OCI-LY1 (cell line): ENCODE measurements at regions not wholly inside any gene's neighbourhood (a gene's known extent, or its start where the extent isn't known, plus 50 kb on each side); places are given as distances from the start of the nearest gene placed in this dataset.

Experiments used
- H2AFZ ChIP-seq: fragments of 200-600 bp; sonication (generic), shearing (Covaris generic); 2 replicates; pipeline ENCODE4 v1.6.0; 2014; ENCODE audit warnings: antibody characterized with exemption, mild to moderate bottlenecking, low read length
- H3F3A ChIP-seq: fragments of 200-600 bp; sonication (generic), shearing (Covaris generic); 2 replicates; pipeline ENCODE4 v1.6.0; 2014; ENCODE audit warnings: mild to moderate bottlenecking, antibody characterized with exemption, low read length, moderate library complexity; ENCODE audit not compliant: insufficient read depth
- H3K27ac ChIP-seq: fragments of 200-600 bp; sonication (generic); 2 replicates; pipeline ENCODE4 v1.5.1; 2014; ENCODE audit warnings: low read length, mixed run types, mild to moderate bottlenecking, low read depth; ENCODE audit not compliant: poor library complexity, severe bottlenecking
- H3K27me3 ChIP-seq: fragments of 200-600 bp; sonication (generic); 2 replicates; pipeline ENCODE4 v1.6.0; 2014; ENCODE audit warnings: antibody characterized with exemption, mild to moderate bottlenecking, low read length, moderate library complexity; ENCODE audit not compliant: insufficient read depth
- H3K36me3 ChIP-seq: fragments of 200-600 bp; sonication (generic); 2 replicates; pipeline ENCODE4 v1.6.1; 2014; ENCODE audit warnings: mild to moderate bottlenecking, antibody characterized with exemption, low read length, moderate library complexity, mixed read lengths; ENCODE audit not compliant: insufficient read depth
- H3K4me1 ChIP-seq: fragments of 200-600 bp; sonication (generic); 2 replicates; pipeline ENCODE4 v1.5.1; 2014; ENCODE audit warnings: mild to moderate bottlenecking, low read length, moderate library complexity; ENCODE audit not compliant: insufficient read depth, severe bottlenecking
- H3K4me2 ChIP-seq: fragments of 200-600 bp; sonication (generic), shearing (Covaris generic); 2 replicates; pipeline ENCODE4 v1.6.1; 2014; ENCODE audit warnings: low read length
- H3K4me3 ChIP-seq: fragments of 200-600 bp; sonication (generic); 2 replicates; pipeline ENCODE4 v1.5.1; 2014; ENCODE audit warnings: low read length, low read depth, mild to moderate bottlenecking, mixed read lengths; ENCODE audit not compliant: poor library complexity, severe bottlenecking
- H3K79me2 ChIP-seq: fragments of 200-600 bp; shearing (Covaris generic); 2 replicates; pipeline ENCODE4 v1.6.1; 2016; ENCODE audit warnings: mixed run types, low read length, mixed read lengths; ENCODE audit not compliant: insufficient read depth
- H3K9ac ChIP-seq: fragments of 200-600 bp; sonication (generic), shearing (Covaris generic); 2 replicates; pipeline ENCODE4 v1.6.1; 2014; ENCODE audit warnings: mild to moderate bottlenecking, low read length, mixed read lengths
- H3K9me2 ChIP-seq: fragments of 200-600 bp; sonication (generic), shearing (Covaris generic); 2 replicates; pipeline ENCODE4 v1.6.1; 2014; ENCODE audit warnings: low read depth, mild to moderate bottlenecking, low read length, mixed read lengths
- H3K9me3 ChIP-seq: fragments of 200-600 bp; shearing (Covaris generic); 2 replicates; pipeline ENCODE4 v1.6.1; 2014; ENCODE audit warnings: low read length, mixed read lengths
- H4K20me1 ChIP-seq: fragments of 200-600 bp; sonication (generic), shearing (Covaris generic); 2 replicates; pipeline ENCODE4 v1.6.0; 2016; ENCODE audit warnings: mild to moderate bottlenecking, low read length; ENCODE audit not compliant: insufficient read depth
- EZH2 ChIP-seq: fragments of 200-600 bp; sonication (generic), shearing (Covaris generic); IDR thresholded peaks from 2 replicates; pipeline ENCODE4 v1.8.0; 2017; ENCODE audit warnings: borderline replicate concordance, mixed run types, mild to moderate bottlenecking, antibody characterized with exemption, low read length, moderate library complexity, mixed read lengths
- TF ChIP-seq, protein P1 (sequence below): fragments of 200-600 bp; sonication (generic), shearing (Covaris generic); IDR thresholded peaks from 2 replicates; pipeline ENCODE4 v1.5.1; 2017; ENCODE audit warnings: mild to moderate bottlenecking, antibody characterized with exemption, low read length, moderate library complexity, mixed read lengths

DNA sequence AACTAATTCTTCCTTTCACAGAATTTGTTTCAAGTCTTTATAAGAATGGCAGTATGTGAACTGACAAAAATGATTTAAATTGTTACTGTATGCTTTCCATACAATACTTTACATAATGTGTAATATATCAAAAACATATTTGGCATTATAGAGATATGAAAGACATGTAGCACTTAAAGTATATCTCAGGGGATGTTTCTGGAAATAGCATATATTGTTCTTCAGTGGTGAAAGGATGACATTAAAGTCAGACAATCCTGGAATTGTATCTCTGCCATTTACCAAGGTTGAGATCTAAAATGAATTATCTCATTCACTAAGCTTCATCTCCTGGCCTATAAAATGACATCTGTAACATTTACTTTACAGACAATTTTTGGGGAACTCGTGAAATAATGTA lies 358.4 kb upstream of the EPHA5 start:
- TF ChIP-seq EZH2, result no peak
- TF ChIP-seq, protein P1, sequence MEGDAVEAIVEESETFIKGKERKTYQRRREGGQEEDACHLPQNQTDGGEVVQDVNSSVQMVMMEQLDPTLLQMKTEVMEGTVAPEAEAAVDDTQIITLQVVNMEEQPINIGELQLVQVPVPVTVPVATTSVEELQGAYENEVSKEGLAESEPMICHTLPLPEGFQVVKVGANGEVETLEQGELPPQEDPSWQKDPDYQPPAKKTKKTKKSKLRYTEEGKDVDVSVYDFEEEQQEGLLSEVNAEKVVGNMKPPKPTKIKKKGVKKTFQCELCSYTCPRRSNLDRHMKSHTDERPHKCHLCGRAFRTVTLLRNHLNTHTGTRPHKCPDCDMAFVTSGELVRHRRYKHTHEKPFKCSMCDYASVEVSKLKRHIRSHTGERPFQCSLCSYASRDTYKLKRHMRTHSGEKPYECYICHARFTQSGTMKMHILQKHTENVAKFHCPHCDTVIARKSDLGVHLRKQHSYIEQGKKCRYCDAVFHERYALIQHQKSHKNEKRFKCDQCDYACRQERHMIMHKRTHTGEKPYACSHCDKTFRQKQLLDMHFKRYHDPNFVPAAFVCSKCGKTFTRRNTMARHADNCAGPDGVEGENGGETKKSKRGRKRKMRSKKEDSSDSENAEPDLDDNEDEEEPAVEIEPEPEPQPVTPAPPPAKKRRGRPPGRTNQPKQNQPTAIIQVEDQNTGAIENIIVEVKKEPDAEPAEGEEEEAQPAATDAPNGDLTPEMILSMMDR, result no peak
- no peak overlapping the region for H3K4me2 ChIP-seq
- H3F3A ChIP-seq, result no peaks in the 10 kb centered on the region
- H3K9me3 ChIP-seq, result no peaks in the 10 kb centered on the region
- no peaks in the 10 kb centered on the region for H3K4me1 ChIP-seq
- no peak overlapping the region for H3K4me3 ChIP-seq
- no peaks in the 10 kb centered on the region for H3K9me2 ChIP-seq
- H3K9ac ChIP-seq, result no peak overlapping the region
- H2AFZ ChIP-seq, result no peak overlapping the region
- H4K20me1 ChIP-seq, result no peaks in the 10 kb centered on the region
- no peaks in the 10 kb centered on the region for H3K36me3 ChIP-seq
- no peaks in the 10 kb centered on the region for H3K79me2 ChIP-seq
- no peaks in the 10 kb centered on the region for H3K27me3 ChIP-seq
- no peak overlapping the region for H3K27ac ChIP-seq

DNA sequence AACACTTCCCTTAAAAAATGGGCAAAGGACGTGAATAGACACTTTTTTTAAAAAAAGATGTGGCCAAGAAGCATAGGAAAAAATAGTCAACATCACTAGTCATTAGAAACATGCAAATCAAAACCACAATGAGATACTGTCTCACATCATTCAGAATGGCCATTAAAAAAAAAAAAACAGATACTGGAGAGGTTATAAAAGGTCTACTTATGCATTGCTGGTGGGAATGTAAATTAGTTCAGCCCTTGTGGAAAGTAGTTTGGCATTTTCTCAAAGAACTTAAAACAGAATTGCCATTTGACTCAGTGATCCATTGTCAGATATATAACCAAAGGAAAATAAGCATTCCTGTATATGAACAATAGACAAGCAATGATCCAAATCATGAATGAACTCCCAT lies 352.8 kb upstream of the EPHA5 start:
- Histone ChIP-seq H3K9ac (no peak overlapping the region), H3K27ac (no peak overlapping the region), H4K20me1 (no peaks in the 10 kb centered on the region), H3K9me2 (no peaks in the 10 kb centered on the region), H3K4me1 (no peaks in the 10 kb centered on the region), H3K36me3 (no peaks in the 10 kb centered on the region), H2AFZ (no peak overlapping the region), H3F3A (no peaks in the 10 kb centered on the region), H3K9me3 (no peaks in the 10 kb centered on the region), H3K4me3 (no peak overlapping the region), H3K27me3 (no peaks in the 10 kb centered on the region), H3K4me2 (no peak overlapping the region), H3K79me2 (no peaks in the 10 kb centered on the region)
- TF ChIP-seq, protein P1, result no peak
- TF ChIP-seq EZH2, result no peak

DNA sequence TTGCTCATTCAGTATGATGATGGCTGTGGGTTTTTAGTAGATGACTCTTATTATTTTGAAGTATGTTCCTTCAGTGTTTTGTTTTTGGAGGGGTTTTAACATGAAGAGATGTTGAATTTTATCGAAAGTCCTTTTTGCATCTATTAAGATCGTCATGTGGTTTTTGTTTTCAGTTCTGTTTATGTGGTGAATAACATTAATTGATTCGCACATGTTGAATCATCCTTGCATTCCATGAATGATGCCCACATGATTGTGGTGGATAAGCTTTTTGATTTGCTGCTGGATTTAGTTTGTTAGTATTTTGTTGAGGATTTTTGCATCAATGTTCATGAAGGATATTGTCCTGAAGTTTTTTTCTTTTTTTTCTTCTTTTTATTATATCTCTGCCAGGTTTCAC lies 347.4 kb upstream of the EPHA5 start:
- no peak overlapping the region for H3K27ac ChIP-seq

More for the DNA sequence above, 347.4 kb upstream of the EPHA5 start:
- H4K20me1 ChIP-seq, result no peaks in the 10 kb centered on the region
- H3K9me2 ChIP-seq, result no peaks in the 10 kb centered on the region
- no peaks in the 10 kb centered on the region for H3K36me3 ChIP-seq
- TF ChIP-seq, protein P1, result no peak
- TF ChIP-seq EZH2, result no peak
- no peaks in the 10 kb centered on the region for H3K79me2 ChIP-seq
- no peak overlapping the region for H3K4me2 ChIP-seq
- no peak overlapping the region for H3K9ac ChIP-seq
- H3K27me3 ChIP-seq, result no peaks in the 10 kb centered on the region
- H3F3A ChIP-seq, result no peaks in the 10 kb centered on the region
- H3K4me3 ChIP-seq, result no peak overlapping the region
- H2AFZ ChIP-seq, result no peak overlapping the region
- no peaks in the 10 kb centered on the region for H3K4me1 ChIP-seq
- no peaks in the 10 kb centered on the region for H3K9me3 ChIP-seq
